WTC11 (cell line): ENCODE measurements at regions not wholly inside any gene's neighbourhood (a gene's known extent, or its start where the extent isn't known, plus 50 kb on each side); places are given as distances from the start of the nearest gene placed in this dataset.

ENCODE experiments used
- ATAC-seq: fragments of 200-7000 bp; cut with Tn5 transposase; 2 replicates; pipeline ENCODE4 v1.10.0; 2021; ENCODE audit warnings: mild to moderate bottlenecking, moderate library complexity
- CTCF ChIA-PET: fragments of 300-600 bp; sonication (Branson Sonifier 250); formaldehyde crosslinking; loops from one replicate; lab custom pipeline; 2021; ENCODE audit warnings: antibody characterized with exemption; lab: Charles Lee
- POLR2A ChIA-PET: fragments of 350-600 bp; sonication (Branson Sonifier 250); formaldehyde crosslinking; loops from one replicate; lab custom pipeline; 2021; ENCODE audit warnings: antibody characterized with exemption; lab: Charles Lee
- DNase-seq: peaks from one replicate; pipeline ENCODE4 v3.0.0; 2021; ENCODE audit warnings: low spot score
- H3K27ac Mint-ChIP-seq: 2 replicates; pipeline ENCODE4 v1.8.0; 2021; ENCODE audit warnings: mixed read lengths
- H3K27me3 Mint-ChIP-seq: 2 replicates; pipeline ENCODE4 v1.8.0; 2021; ENCODE audit warnings: low read depth, mild to moderate bottlenecking, moderate library complexity, mixed read lengths
- H3K36me3 Mint-ChIP-seq: 2 replicates; pipeline ENCODE4 v1.8.0; 2021; ENCODE audit warnings: mixed read lengths
- H3K4me1 Mint-ChIP-seq: 2 replicates; pipeline ENCODE4 v1.8.0; 2022; ENCODE audit warnings: mixed read lengths
- H3K4me3 Mint-ChIP-seq: 2 replicates; pipeline ENCODE4 v1.8.0; 2021; ENCODE audit warnings: mild to moderate bottlenecking, moderate library complexity, mixed read lengths
- H3K9me3 Mint-ChIP-seq: 2 replicates; pipeline ENCODE4 v1.8.0; 2021; ENCODE audit warnings: mixed read lengths
- ARID4B ChIP-seq: sonication (generic); formaldehyde crosslinking; IDR thresholded peaks from 2 replicates; pipeline ENCODE4 v1.8.0; 2023; ENCODE audit warnings: missing genetic modification reagents, mild to moderate bottlenecking, borderline replicate concordance
- ATF1 ChIP-seq: sonication (generic); formaldehyde crosslinking; IDR thresholded peaks from 2 replicates; pipeline ENCODE4 v1.8.1; 2023; ENCODE audit warnings: mild to moderate bottlenecking, moderate library complexity, missing genetic modification reagents
- CBFB ChIP-seq: sonication (generic); formaldehyde crosslinking; IDR thresholded peaks from 2 replicates; pipeline ENCODE4 v1.8.1; 2022; ENCODE audit warnings: mild to moderate bottlenecking, low read depth, missing genetic modification reagents
- MLX ChIP-seq: sonication (generic); formaldehyde crosslinking; IDR thresholded peaks from 2 replicates; pipeline ENCODE4 v1.8.1; 2023; ENCODE audit warnings: mild to moderate bottlenecking, missing genetic modification reagents, moderate library complexity
- MXD4 ChIP-seq: fragments of 250-450 bp; sonication (Bioruptor Pico); IDR thresholded peaks from 2 replicates; pipeline ENCODE4 v1.8.0; 2021; ENCODE audit warnings: mild to moderate bottlenecking, moderate library complexity, borderline replicate concordance
- PRDM15 ChIP-seq: sonication (generic); formaldehyde crosslinking; IDR thresholded peaks from 2 replicates; pipeline ENCODE4 v1.8.0; 2022; ENCODE audit warnings: missing genetic modification reagents
- ZBTB43 ChIP-seq: sonication (generic); formaldehyde crosslinking; IDR thresholded peaks from 2 replicates; pipeline ENCODE4 v1.8.1; 2023; ENCODE audit warnings: mild to moderate bottlenecking, missing genetic modification reagents
- ZNF121 ChIP-seq: sonication (generic); formaldehyde crosslinking; IDR thresholded peaks from 2 replicates; pipeline ENCODE4 v1.8.0; 2023; ENCODE audit warnings: missing genetic modification reagents
- ZNF532 ChIP-seq: fragments of 250-450 bp; sonication (Bioruptor Pico); IDR thresholded peaks from 2 replicates; pipeline ENCODE4 v1.9.0; 2021; ENCODE audit warnings: mild to moderate bottlenecking, borderline replicate concordance

GRCh38 chr15:25955628-25956027 lies 92.5 kb upstream of the ATP10A start (continued):
- no peak for TF ChIP-seq ZNF532 (CRISPR knock-in tag)
- TF ChIP-seq ZNF121 = no peak
- no peak for TF ChIP-seq CBFB
- TF ChIP-seq MLX (CRISPR knock-in tag) = no peak
- no peak for TF ChIP-seq PRDM15 (CRISPR knock-in tag)
- TF ChIP-seq ZBTB43 (CRISPR knock-in tag) = no peak

- peaks cover 4% of the 10 kb centered on the region for H3K36me3 Mint-ChIP-seq
- ChIA-PET POLR2A (no interaction called here), CTCF (interaction anchor here (1.0 kb wide), 1 partner anchor 244 kb away, joined by 4 read pairs; no protein-coding TSS in a partner anchor)
- no peak overlapping the region for H3K4me3 Mint-ChIP-seq
- H3K27me3 Mint-ChIP-seq = no peaks in the 10 kb centered on the region
- H3K27ac Mint-ChIP-seq = no peak overlapping the region
- DNase-seq = no peak
- no peaks in the 10 kb centered on the region for H3K4me1 Mint-ChIP-seq
- peaks cover 11% of the 10 kb centered on the region for H3K9me3 Mint-ChIP-seq
- TF ChIP-seq ARID4B (CRISPR knock-in tag) (no peak), ATF1 (CRISPR knock-in tag) (no peak), MXD4 (CRISPR knock-in tag) (no peak)
- TF ChIP-seq, all 79 proteins: peak for 0
- ATAC-seq = no peak
Observed at GRCh38 chr15:25954398-25954797, 91.3 kb upstream of the ATP10A start.
